Gastroesophageal sphincter (tissue), 3 donors: ENCODE measurements at regions not wholly inside any gene's neighbourhood (a gene's known extent, or its start where the extent isn't known, plus 50 kb on each side); places are given as distances from the start of the nearest gene placed in this dataset.

Source experiments
- CTCF ChIP-seq, 4 experiments: fragments of 200-600 bp in 2 of 4; fragments of 450-650 bp in 2 of 4; sonication (generic) in 1 of 4; IDR thresholded peaks; one replicate each; pipeline ENCODE4 v1.5.1; 2017 to 2019; ENCODE audit warnings: antibody characterized with exemption in 4 of 4, mild to moderate bottlenecking in 2 of 4, moderate library complexity in 2 of 4
- POLR2A ChIP-seq, 2 donors: fragments of 450-650 bp; IDR thresholded peaks; one replicate each; pipeline ENCODE4 v1.6.1; 2017; ENCODE audit warnings: antibody characterized with exemption in 2 of 2, mild to moderate bottlenecking in 2 of 2, moderate library complexity in 1 of 2

DNA sequence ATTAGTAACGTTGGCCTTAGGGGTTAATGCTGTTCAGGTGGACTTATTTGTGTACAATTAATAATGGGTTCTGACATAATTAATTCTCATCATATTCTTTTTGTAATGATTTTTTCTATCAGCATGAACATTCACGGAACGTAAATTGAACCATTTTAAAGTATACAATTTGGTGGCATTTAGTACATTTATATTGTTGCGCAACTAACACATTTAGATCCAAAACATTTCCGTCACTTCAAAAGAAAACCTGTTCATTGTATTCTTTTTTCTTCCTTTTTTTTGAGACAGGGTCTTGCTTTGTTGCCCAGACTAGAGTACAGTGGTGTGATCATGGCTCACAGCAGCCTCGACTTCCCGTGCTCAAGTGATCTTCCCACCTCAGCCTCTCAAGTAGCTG lies 65.8 kb downstream of the BOD1L2 start:
- TF ChIP-seq POLR2A (IDR thresholded peaks at IDR 0.05): no peak
- TF ChIP-seq CTCF (IDR thresholded peaks at IDR 0.05): no peak
